ENCODE measurements at regions not wholly inside any gene's neighbourhood (a gene's known extent, or its start where the extent isn't known, plus 50 kb on each side); places are given as distances from the start of the nearest gene placed in this dataset.

- TF ChIP-seq CTCF (IDR thresholded peaks at IDR 0.05): no peak
- no peak for TF ChIP-seq POLR2A (IDR thresholded peaks at IDR 0.05)
Measured at GRCh38 chr2:221075203-221075602, 496.9 kb downstream of the EPHA4 start.

Measured in transverse colon (tissue), 3 donors.